Ectodermal cell (in vitro differentiated cells): ENCODE measurements at regions not wholly inside any gene's neighbourhood (a gene's known extent, or its start where the extent isn't known, plus 50 kb on each side); places are given as distances from the start of the nearest gene placed in this dataset.

Experiments used
- H3K27ac ChIP-seq: 2 replicates; pipeline ENCODE4 v1.7.0; 2013; ENCODE audit warnings: mild to moderate bottlenecking, low read depth, low read length; ENCODE audit not compliant: insufficient read depth, poor library complexity, severe bottlenecking
- H3K27me3 ChIP-seq: 2 replicates; pipeline ENCODE4 v1.7.0; 2013; ENCODE audit warnings: mild to moderate bottlenecking, low read length; ENCODE audit not compliant: insufficient read depth, control insufficient read depth, poor library complexity, severe bottlenecking
- H3K36me3 ChIP-seq: one replicate; pipeline ENCODE4 v1.7.0; 2013; ENCODE audit warnings: low read length; ENCODE audit not compliant: control insufficient read depth, insufficient read depth
- H3K4me1 ChIP-seq: one replicate; pipeline ENCODE4 v1.7.0; 2013; ENCODE audit warnings: low read length; ENCODE audit not compliant: control insufficient read depth, insufficient read depth
- H3K4me3 ChIP-seq: 2 replicates; pipeline ENCODE4 v1.7.0; 2013; ENCODE audit warnings: low read depth, low read length, control low read depth; ENCODE audit not compliant: insufficient read depth
- H3K9me3 ChIP-seq: 2 replicates; pipeline ENCODE4 v1.7.0; 2013; ENCODE audit warnings: mild to moderate bottlenecking, low read length, moderate library complexity; ENCODE audit not compliant: control insufficient read depth
- WGBS, 2 experiments: methylation state at CpG; one replicate each; pipeline ENCODE4 v1.1.7; 2013; ENCODE audit warnings: missing lambda C conversion rate in 2 of 2; 5-methylcytosine and 5-hydroxymethylcytosine counted together

DNA sequence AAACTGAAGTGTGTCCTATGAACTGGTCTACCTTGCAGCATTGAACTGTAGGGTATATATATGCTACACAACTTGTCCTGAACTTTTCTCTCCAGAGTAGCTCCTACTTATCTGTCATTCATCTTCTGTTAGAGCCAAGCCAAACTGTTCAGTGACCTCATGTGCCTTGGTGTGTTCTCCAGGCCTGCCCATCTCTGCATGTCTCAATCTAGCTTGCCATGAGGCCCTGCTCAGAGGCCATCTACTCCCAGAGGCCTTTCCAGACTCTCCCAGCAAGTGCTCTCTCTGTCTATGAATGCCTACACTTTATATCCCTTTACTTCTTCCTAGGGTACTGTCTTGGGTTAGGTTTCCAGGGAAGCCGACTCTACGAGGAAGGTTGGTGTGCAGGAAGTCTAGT, 99.8 kb upstream of the MTPN start:
- Histone ChIP-seq H3K9me3 (no peaks in the 10 kb centered on the region), H3K36me3 (no peaks in the 10 kb centered on the region), H3K27me3 (no peaks in the 10 kb centered on the region), H3K4me3 (no peak overlapping the region), H3K27ac (no peak overlapping the region), H3K4me1 (no peaks in the 10 kb centered on the region)
- 85 to 96% methylated on average over 2 of the region's 2 CpGs for WGBS, 2 experiments

- H3K36me3 ChIP-seq: no peaks in the 10 kb centered on the region
- no peaks in the 10 kb centered on the region for H3K4me1 ChIP-seq
- no peaks in the 10 kb centered on the region for H3K9me3 ChIP-seq
- WGBS, 2 experiments: 82 to 84% methylated on average over 2 of the region's 2 CpGs
- no peak overlapping the region for H3K4me3 ChIP-seq
- H3K27me3 ChIP-seq: no peaks in the 10 kb centered on the region
- H3K27ac ChIP-seq: no peak overlapping the region
These were observed 97.7 kb upstream of the MTPN start for GRCh38 chr7:136074843-136075242.

DNA sequence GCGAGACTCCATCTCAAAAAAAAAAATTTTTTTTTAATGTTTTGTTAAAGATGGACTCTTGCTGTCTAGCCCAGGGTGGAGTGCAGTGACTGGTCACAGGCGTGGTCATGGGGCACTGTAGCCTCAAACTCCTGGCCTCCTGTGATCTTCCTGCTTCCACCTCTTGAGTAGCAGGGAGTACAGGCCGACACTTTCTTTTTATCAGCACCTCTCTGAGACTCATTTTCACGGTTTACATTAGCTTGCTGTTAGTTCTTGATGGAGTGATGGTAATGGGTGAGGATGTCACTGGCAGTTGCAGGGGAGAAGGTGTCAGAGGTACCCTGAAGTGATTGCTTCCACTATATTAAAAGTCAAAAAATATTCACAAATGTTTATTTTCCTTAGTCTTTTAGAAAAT, 95.3 kb upstream of the MTPN start:
- 91 to 95% methylated on average over 4 of the region's 4 CpGs for WGBS, 2 experiments
- no peaks in the 10 kb centered on the region for H3K4me1 ChIP-seq
- H3K36me3 ChIP-seq: no peaks in the 10 kb centered on the region
- no peaks in the 10 kb centered on the region for H3K9me3 ChIP-seq
- no peak overlapping the region for H3K4me3 ChIP-seq
- no peak overlapping the region for H3K27ac ChIP-seq
- H3K27me3 ChIP-seq: no peaks in the 10 kb centered on the region

- H3K9me3 ChIP-seq: no peaks in the 10 kb centered on the region
- no peaks in the 10 kb centered on the region for H3K36me3 ChIP-seq
- H3K4me3 ChIP-seq: no peak overlapping the region
- H3K4me1 ChIP-seq: no peaks in the 10 kb centered on the region
- no peak overlapping the region for H3K27ac ChIP-seq
- H3K27me3 ChIP-seq: no peaks in the 10 kb centered on the region
- 81 to 86% methylated on average over 6 of the region's 6 CpGs for WGBS, 2 experiments
These were observed 93.8 kb upstream of the MTPN start for GRCh38 chr7:136070736-136071505.

DNA sequence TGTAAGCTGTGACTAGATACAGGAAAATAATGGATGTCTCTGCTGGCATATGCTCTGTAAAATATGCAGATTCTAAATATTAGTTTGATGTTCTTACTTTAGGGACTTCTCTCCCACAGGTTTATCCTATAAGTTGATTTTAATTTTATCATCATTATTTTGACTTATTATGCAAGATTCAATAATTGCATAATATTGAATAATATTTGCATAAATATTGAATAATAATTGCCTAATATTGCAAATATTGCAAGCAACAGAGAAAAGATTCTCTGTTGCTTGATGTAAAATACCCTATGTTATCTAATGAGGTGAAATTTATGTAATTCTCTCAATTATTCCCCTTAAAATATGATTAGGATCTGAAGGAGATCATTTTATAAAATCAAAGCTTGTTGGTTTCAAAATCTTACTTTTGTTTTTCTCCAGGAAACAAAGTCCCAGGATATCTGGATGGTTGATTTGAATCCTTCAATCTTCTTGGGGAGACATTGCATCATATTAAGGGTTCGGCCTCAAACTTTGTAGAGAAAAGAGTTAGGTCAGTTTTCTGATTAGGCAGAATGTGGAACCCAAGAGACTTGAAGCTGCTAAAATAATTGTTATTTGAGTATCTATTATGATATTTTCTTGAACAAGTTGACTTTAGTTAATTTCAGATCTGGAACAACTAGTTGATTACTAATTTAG, 92.8 kb upstream of the MTPN start:
- 96 to 97% methylated on average over 1 of the region's 1 CpG for WGBS, 2 experiments

DNA sequence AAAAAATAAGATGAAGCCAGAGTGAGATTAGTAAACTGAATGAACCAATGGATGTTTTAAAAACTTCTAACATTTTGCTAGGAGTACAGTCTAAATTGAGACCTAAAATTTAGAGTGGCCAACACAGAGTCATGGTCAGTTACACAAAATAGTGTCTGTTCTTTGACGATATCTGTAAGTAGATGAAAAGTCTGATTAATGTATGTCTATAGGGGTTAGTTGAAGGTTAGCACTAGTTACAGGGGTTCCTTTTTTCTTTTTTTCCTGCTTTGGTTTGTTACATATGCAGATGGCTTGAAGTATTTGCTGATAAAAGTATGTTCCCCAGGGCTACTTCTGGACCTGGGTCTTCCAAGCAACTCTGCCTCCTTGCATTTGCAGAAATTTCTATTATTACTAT, 90.1 kb upstream of the MTPN start:
- H3K27me3 ChIP-seq: no peaks in the 10 kb centered on the region
- no peak overlapping the region for H3K4me3 ChIP-seq
- no peak overlapping the region for H3K27ac ChIP-seq
- no peaks in the 10 kb centered on the region for H3K4me1 ChIP-seq
- H3K36me3 ChIP-seq: no peaks in the 10 kb centered on the region
- WGBS, 2 experiments: 89 to 93% methylated on average over 1 of the region's 1 CpG
- H3K9me3 ChIP-seq: no peaks in the 10 kb centered on the region

More for the DNA sequence above, 92.8 kb upstream of the MTPN start:
- Histone ChIP-seq H3K27ac (no peak overlapping the region), H3K9me3 (no peaks in the 10 kb centered on the region), H3K36me3 (no peaks in the 10 kb centered on the region), H3K4me3 (no peak overlapping the region), H3K4me1 (no peaks in the 10 kb centered on the region), H3K27me3 (no peaks in the 10 kb centered on the region)

DNA sequence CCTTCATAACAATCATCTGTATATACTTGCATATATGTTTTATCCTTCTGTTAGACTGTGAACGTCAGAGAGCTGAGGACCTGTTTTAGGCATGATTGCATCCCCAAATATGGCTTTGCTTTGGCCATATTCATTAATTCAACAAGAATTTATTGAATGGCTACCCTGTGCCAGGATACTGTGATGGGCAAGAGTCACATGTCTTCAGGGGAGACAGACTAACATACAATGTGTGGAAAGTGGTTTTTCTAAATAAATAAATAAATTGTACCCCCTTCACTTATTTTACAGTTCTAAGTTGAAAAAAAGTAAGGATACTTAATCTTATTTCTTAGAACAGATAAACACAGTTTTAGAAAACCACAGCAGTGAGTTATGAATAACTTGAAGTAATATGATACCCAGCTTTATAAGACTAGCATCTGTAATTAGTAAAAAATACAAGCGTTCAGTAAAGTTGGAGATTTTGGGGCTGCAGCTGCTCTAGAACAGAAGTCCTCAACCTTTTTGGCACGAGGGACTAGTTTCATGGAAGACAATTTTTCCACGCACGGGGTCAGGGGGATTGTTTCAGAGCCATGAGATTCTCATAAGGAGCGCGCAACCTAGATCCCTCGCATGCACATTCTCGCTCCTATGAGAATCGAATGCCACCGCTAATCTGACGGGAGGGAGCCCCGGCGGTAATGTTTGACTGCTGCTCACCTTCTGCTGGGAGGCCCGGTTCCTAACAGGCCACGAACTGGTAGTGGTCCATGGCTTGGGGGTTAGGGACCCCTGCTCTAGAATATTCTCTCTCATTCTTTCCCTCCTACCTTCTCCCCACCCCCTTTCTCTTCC, 89.4 kb upstream of the MTPN start:
- no peak overlapping the region for H3K27ac ChIP-seq
- H3K4me1 ChIP-seq: no peaks in the 10 kb centered on the region
- H3K9me3 ChIP-seq: no peaks in the 10 kb centered on the region
- H3K27me3 ChIP-seq: no peaks in the 10 kb centered on the region
- H3K36me3 ChIP-seq: no peaks in the 10 kb centered on the region
- WGBS, 2 experiments: 95% methylated on average over 16 of the region's 16 CpGs
- no peak overlapping the region for H3K4me3 ChIP-seq

DNA sequence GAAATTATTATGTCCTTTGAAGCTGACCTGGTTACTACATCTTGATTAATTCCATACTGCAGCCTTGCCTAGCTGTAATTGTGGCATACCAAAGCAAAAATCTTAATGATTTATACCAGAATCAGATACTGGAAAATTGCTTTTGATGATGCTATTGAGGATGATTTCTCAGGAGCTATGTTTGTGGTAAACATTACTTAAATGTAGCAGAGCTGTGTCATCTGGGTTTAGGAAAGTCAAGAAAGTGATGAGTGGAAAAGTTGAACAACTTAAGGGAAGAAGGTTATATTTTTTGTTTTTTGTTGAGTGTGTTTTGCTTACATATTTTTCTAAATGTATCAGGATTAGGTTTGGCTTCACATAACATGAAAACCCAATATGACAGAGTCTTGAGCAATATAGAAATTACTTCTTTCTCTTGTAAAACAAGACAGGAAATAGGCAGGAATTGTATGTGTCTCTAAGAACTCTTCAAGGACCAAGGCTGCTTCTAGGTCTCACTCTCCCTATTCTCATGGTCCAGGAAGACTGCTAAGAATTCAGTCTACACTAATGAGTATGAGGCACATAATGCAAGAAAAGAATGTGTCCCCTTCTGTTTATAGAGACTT, 87.6 kb upstream of the MTPN start:
- Histone ChIP-seq H3K9me3 (no peaks in the 10 kb centered on the region), H3K27ac (no peak overlapping the region), H3K27me3 (no peaks in the 10 kb centered on the region), H3K4me1 (no peaks in the 10 kb centered on the region), H3K36me3 (no peaks in the 10 kb centered on the region), H3K4me3 (no peak overlapping the region)

- Histone ChIP-seq H3K4me3 (no peak overlapping the region), H3K4me1 (no peaks in the 10 kb centered on the region), H3K36me3 (no peaks in the 10 kb centered on the region), H3K27me3 (no peaks in the 10 kb centered on the region), H3K9me3 (no peaks in the 10 kb centered on the region), H3K27ac (no peak overlapping the region)
- WGBS, 2 experiments: 87 to 90% methylated on average over 4 of the region's 4 CpGs
These were observed 86.9 kb upstream of the MTPN start for GRCh38 chr7:136064081-136064480.

- Histone ChIP-seq H3K4me3 (no peak overlapping the region), H3K9me3 (no peaks in the 10 kb centered on the region), H3K36me3 (no peaks in the 10 kb centered on the region), H3K27ac (no peak overlapping the region), H3K27me3 (no peaks in the 10 kb centered on the region), H3K4me1 (no peaks in the 10 kb centered on the region)
- 85 to 97% methylated on average over 2 to 3 of the region's 3 CpGs for WGBS, 2 experiments
These were observed 86.1 kb upstream of the MTPN start for GRCh38 chr7:136063326-136063666.
